ENCODE measurements at regions not wholly inside any gene's neighbourhood (a gene's known extent, or its start where the extent isn't known, plus 50 kb on each side); places are given as distances from the start of the nearest gene placed in this dataset.
A peak's percentile ranks its signal among the peaks of the same experiment; 100 is the strongest.

DNA sequence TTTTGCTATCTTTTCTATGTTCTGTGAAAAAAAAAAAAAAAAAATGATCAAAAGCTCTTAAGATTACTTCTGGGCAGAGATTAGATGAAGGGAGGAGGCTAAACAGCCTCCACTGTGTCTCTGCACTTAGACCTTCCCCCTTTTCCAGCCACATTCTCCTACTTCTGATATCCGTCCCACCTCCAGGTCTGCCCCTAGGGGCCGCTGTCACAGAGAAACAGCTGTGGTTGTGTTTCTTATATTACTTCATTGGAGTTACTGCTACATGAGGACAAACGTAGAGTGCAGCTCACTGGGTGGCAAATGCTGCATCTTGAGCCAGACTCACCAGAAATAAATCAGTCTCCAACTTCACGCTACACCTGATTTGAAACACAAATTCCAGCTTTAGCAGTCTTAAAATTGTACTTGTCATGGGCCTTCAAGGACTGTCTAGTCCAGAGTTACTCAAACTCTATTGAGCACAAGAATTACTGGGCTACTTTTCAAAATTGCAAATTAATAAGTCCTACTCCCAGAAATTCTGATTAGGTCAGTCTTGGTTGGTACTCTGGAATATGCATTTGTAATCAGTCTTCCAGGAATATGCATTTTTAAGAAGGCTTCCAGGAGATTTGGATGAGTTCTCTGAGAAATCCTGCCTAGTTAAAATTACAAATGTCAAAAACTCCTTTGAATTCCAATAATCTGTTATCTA lies 125.2 kb upstream of the PTBP2 start (continued):
- TF ChIP-seq, protein P1, sequence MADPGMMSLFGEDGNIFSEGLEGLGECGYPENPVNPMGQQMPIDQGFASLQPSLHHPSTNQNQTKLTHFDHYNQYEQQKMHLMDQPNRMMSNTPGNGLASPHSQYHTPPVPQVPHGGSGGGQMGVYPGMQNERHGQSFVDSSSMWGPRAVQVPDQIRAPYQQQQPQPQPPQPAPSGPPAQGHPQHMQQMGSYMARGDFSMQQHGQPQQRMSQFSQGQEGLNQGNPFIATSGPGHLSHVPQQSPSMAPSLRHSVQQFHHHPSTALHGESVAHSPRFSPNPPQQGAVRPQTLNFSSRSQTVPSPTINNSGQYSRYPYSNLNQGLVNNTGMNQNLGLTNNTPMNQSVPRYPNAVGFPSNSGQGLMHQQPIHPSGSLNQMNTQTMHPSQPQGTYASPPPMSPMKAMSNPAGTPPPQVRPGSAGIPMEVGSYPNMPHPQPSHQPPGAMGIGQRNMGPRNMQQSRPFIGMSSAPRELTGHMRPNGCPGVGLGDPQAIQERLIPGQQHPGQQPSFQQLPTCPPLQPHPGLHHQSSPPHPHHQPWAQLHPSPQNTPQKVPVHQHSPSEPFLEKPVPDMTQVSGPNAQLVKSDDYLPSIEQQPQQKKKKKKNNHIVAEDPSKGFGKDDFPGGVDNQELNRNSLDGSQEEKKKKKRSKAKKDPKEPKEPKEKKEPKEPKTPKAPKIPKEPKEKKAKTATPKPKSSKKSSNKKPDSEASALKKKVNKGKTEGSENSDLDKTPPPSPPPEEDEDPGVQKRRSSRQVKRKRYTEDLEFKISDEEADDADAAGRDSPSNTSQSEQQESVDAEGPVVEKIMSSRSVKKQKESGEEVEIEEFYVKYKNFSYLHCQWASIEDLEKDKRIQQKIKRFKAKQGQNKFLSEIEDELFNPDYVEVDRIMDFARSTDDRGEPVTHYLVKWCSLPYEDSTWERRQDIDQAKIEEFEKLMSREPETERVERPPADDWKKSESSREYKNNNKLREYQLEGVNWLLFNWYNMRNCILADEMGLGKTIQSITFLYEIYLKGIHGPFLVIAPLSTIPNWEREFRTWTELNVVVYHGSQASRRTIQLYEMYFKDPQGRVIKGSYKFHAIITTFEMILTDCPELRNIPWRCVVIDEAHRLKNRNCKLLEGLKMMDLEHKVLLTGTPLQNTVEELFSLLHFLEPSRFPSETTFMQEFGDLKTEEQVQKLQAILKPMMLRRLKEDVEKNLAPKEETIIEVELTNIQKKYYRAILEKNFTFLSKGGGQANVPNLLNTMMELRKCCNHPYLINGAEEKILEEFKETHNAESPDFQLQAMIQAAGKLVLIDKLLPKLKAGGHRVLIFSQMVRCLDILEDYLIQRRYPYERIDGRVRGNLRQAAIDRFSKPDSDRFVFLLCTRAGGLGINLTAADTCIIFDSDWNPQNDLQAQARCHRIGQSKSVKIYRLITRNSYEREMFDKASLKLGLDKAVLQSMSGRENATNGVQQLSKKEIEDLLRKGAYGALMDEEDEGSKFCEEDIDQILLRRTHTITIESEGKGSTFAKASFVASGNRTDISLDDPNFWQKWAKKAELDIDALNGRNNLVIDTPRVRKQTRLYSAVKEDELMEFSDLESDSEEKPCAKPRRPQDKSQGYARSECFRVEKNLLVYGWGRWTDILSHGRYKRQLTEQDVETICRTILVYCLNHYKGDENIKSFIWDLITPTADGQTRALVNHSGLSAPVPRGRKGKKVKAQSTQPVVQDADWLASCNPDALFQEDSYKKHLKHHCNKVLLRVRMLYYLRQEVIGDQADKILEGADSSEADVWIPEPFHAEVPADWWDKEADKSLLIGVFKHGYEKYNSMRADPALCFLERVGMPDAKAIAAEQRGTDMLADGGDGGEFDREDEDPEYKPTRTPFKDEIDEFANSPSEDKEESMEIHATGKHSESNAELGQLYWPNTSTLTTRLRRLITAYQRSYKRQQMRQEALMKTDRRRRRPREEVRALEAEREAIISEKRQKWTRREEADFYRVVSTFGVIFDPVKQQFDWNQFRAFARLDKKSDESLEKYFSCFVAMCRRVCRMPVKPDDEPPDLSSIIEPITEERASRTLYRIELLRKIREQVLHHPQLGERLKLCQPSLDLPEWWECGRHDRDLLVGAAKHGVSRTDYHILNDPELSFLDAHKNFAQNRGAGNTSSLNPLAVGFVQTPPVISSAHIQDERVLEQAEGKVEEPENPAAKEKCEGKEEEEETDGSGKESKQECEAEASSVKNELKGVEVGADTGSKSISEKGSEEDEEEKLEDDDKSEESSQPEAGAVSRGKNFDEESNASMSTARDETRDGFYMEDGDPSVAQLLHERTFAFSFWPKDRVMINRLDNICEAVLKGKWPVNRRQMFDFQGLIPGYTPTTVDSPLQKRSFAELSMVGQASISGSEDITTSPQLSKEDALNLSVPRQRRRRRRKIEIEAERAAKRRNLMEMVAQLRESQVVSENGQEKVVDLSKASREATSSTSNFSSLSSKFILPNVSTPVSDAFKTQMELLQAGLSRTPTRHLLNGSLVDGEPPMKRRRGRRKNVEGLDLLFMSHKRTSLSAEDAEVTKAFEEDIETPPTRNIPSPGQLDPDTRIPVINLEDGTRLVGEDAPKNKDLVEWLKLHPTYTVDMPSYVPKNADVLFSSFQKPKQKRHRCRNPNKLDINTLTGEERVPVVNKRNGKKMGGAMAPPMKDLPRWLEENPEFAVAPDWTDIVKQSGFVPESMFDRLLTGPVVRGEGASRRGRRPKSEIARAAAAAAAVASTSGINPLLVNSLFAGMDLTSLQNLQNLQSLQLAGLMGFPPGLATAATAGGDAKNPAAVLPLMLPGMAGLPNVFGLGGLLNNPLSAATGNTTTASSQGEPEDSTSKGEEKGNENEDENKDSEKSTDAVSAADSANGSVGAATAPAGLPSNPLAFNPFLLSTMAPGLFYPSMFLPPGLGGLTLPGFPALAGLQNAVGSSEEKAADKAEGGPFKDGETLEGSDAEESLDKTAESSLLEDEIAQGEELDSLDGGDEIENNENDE (IDR thresholded peaks at IDR 0.05; ENCODE audit: insufficient replicate concordance, low read length): no peak
- TF ChIP-seq USF2 (IDR thresholded peaks at IDR 0.05; ENCODE audit: low read length): no peak
- peak; percentile 47 to 69 for TF ChIP-seq RAD21 (IDR thresholded peaks at IDR 0.05 in 1 of 2, conservative IDR thresholded peaks at IDR 0.05 in 1 of 2; ENCODE audit: low read depth in 2 of 2, low read length in 2 of 2)

Measured in H1 (cell line).